ENCODE measurements at regions not wholly inside any gene's neighbourhood (a gene's known extent, or its start where the extent isn't known, plus 50 kb on each side); places are given as distances from the start of the nearest gene placed in this dataset.

- no peak for TF ChIP-seq CTCF (conservative IDR thresholded peaks at IDR 0.05)
- H3K4me1 Mint-ChIP-seq = no peaks in the 10 kb centered on the region
- peaks cover 3% of the 10 kb centered on the region for H3K9me3 Mint-ChIP-seq
- H3K4me3 Mint-ChIP-seq = no peak overlapping the region
- H3K27ac Mint-ChIP-seq (ENCODE audit: unreplicated experiment) = no peak overlapping the region
- H3K36me3 Mint-ChIP-seq (ENCODE audit: low read depth) = no peaks in the 10 kb centered on the region
- no peaks in the 10 kb centered on the region for H3K27me3 Mint-ChIP-seq (ENCODE audit: low read depth)
- no peak for DNase-seq (ENCODE audit: low read depth, low spot score)
Observed at GRCh38 chr4:66628146-66628545, 917.2 kb downstream of the CENPC start.

- no peaks in the 10 kb centered on the region for H3K4me1 Mint-ChIP-seq
- H3K36me3 Mint-ChIP-seq (ENCODE audit: low read depth) = no peaks in the 10 kb centered on the region
- no peaks in the 10 kb centered on the region for H3K27me3 Mint-ChIP-seq (ENCODE audit: low read depth)
- no peak for DNase-seq (ENCODE audit: low read depth, low spot score)
- H3K27ac Mint-ChIP-seq (ENCODE audit: unreplicated experiment) = no peak overlapping the region
- peaks cover 8% of the 10 kb centered on the region for H3K9me3 Mint-ChIP-seq
- no peak for TF ChIP-seq CTCF (conservative IDR thresholded peaks at IDR 0.05)
- H3K4me3 Mint-ChIP-seq = no peak overlapping the region
Observed at GRCh38 chr4:66625480-66625879, 919.8 kb downstream of the CENPC start.

GRCh38 chr4:66613591-66613990 is 931.7 kb downstream of the CENPC start:
- H3K36me3 Mint-ChIP-seq (ENCODE audit: low read depth) = peaks cover 8% of the 10 kb centered on the region
- no peaks in the 10 kb centered on the region for H3K27me3 Mint-ChIP-seq (ENCODE audit: low read depth)
- H3K4me3 Mint-ChIP-seq = no peak overlapping the region
- H3K9me3 Mint-ChIP-seq = peaks cover 21% of the 10 kb centered on the region
- H3K4me1 Mint-ChIP-seq = no peaks in the 10 kb centered on the region
- no peak for TF ChIP-seq CTCF (conservative IDR thresholded peaks at IDR 0.05)
- DNase-seq (ENCODE audit: low read depth, low spot score) = no peak
- no peak overlapping the region for H3K27ac Mint-ChIP-seq (ENCODE audit: unreplicated experiment)

- H3K9me3 Mint-ChIP-seq = peaks cover 3% of the 10 kb centered on the region
- no peak for DNase-seq (ENCODE audit: low read depth, low spot score)
- H3K4me1 Mint-ChIP-seq = no peaks in the 10 kb centered on the region
- no peaks in the 10 kb centered on the region for H3K36me3 Mint-ChIP-seq (ENCODE audit: low read depth)
- no peak for TF ChIP-seq CTCF (conservative IDR thresholded peaks at IDR 0.05)
- H3K27me3 Mint-ChIP-seq (ENCODE audit: low read depth) = no peaks in the 10 kb centered on the region
- no peak overlapping the region for H3K27ac Mint-ChIP-seq (ENCODE audit: unreplicated experiment)
- H3K4me3 Mint-ChIP-seq = no peak overlapping the region
Observed at GRCh38 chr4:66609014-66609413, 936.3 kb downstream of the CENPC start.

- TF ChIP-seq CTCF (conservative IDR thresholded peaks at IDR 0.05) = no peak
- no peaks in the 10 kb centered on the region for H3K4me1 Mint-ChIP-seq
- H3K36me3 Mint-ChIP-seq (ENCODE audit: low read depth) = no peaks in the 10 kb centered on the region
- no peak overlapping the region for H3K4me3 Mint-ChIP-seq
- H3K9me3 Mint-ChIP-seq = no peaks in the 10 kb centered on the region
- no peaks in the 10 kb centered on the region for H3K27me3 Mint-ChIP-seq (ENCODE audit: low read depth)
- no peak for DNase-seq (ENCODE audit: low read depth, low spot score)
- no peak overlapping the region for H3K27ac Mint-ChIP-seq (ENCODE audit: unreplicated experiment)
Observed at GRCh38 chr4:66606908-66607307, 936.6 kb upstream of the EPHA5 start.

- Mint-ChIP-seq H3K4me3 (no peak overlapping the region), H3K36me3 (ENCODE audit: low read depth) (no peaks in the 10 kb centered on the region), H3K27ac (ENCODE audit: unreplicated experiment) (no peak overlapping the region), H3K27me3 (ENCODE audit: low read depth) (no peaks in the 10 kb centered on the region), H3K9me3 (no peaks in the 10 kb centered on the region), H3K4me1 (no peaks in the 10 kb centered on the region)
- no peak for TF ChIP-seq CTCF (conservative IDR thresholded peaks at IDR 0.05)
- no peak for DNase-seq (ENCODE audit: low read depth, low spot score)
Observed at GRCh38 chr4:66606215-66606614, 935.9 kb upstream of the EPHA5 start.
